ENCODE measurements at regions not wholly inside any gene's neighbourhood (a gene's known extent, or its start where the extent isn't known, plus 50 kb on each side); places are given as distances from the start of the nearest gene placed in this dataset.

- TF ChIP-seq CTCF (IDR thresholded peaks at IDR 0.05): no peak
- no peak for TF ChIP-seq POLR2AphosphoS5 (IDR thresholded peaks at IDR 0.05)
Measured at GRCh38 chr4:153064571-153064970, 128.4 kb downstream of the FHDC1 start.

All from suprapubic skin (tissue), 3 donors.